ENCODE measurements at regions not wholly inside any gene's neighbourhood (a gene's known extent, or its start where the extent isn't known, plus 50 kb on each side); places are given as distances from the start of the nearest gene placed in this dataset.

- TF ChIP-seq POLR2AphosphoS5 (IDR thresholded peaks at IDR 0.05; ENCODE audit: low read depth) (no peak), CTCF (IDR thresholded peaks at IDR 0.05; ENCODE audit: insufficient read depth, low read length) (no peak), REST (IDR thresholded peaks at IDR 0.05; ENCODE audit: insufficient replicate concordance, low read depth) (no peak)
- H3K27ac ChIP-seq (replicated peaks) = no peak overlapping the region
- H3K27me3 ChIP-seq (ENCODE audit: insufficient read depth, poor library complexity, severe bottlenecking) = no peaks in the 10 kb centered on the region
- no peak overlapping the region for H3K4me3 ChIP-seq (replicated peaks; ENCODE audit: insufficient read depth, low read length)
- DNase-seq (ENCODE audit: low read depth in 1 of 2, low spot score in 1 of 2) = no peak
These were observed 316.3 kb upstream of the CXCR4 start for GRCh38 chr2:136434251-136434715.

- no peaks in the 10 kb centered on the region for H3K27me3 ChIP-seq (ENCODE audit: insufficient read depth, poor library complexity, severe bottlenecking)
- TF ChIP-seq SPI1 (IDR thresholded peaks at IDR 0.05; ENCODE audit: borderline replicate concordance, low read depth) (no peak), CTCF (IDR thresholded peaks at IDR 0.05; ENCODE audit: insufficient read depth, low read length) (no peak), REST (IDR thresholded peaks at IDR 0.05; ENCODE audit: insufficient replicate concordance, low read depth) (no peak), POLR2AphosphoS5 (IDR thresholded peaks at IDR 0.05; ENCODE audit: low read depth) (no peak), GABPA (IDR thresholded peaks at IDR 0.05; ENCODE audit: low read depth) (no peak)
- H3K4me3 ChIP-seq (replicated peaks; ENCODE audit: insufficient read depth, low read length) = no peak overlapping the region
- no peak for DNase-seq (ENCODE audit: low read depth in 1 of 2, low spot score in 1 of 2)
- no peak overlapping the region for H3K27ac ChIP-seq (replicated peaks)
These were observed 315.3 kb upstream of the CXCR4 start for GRCh38 chr2:136433261-136433660.

GRCh38 chr2:136424112-136424511 lies 306.2 kb upstream of the CXCR4 start:
- H3K27me3 ChIP-seq (ENCODE audit: insufficient read depth, poor library complexity, severe bottlenecking) = peaks cover 22% of the 10 kb centered on the region
- H3K4me3 ChIP-seq (replicated peaks; ENCODE audit: insufficient read depth, low read length) = no peak overlapping the region
- DNase-seq (ENCODE audit: low read depth in 1 of 2, low spot score in 1 of 2) = no peak
- TF ChIP-seq REST (IDR thresholded peaks at IDR 0.05; ENCODE audit: insufficient replicate concordance, low read depth) (no peak), CTCF (IDR thresholded peaks at IDR 0.05; ENCODE audit: insufficient read depth, low read length) (no peak), SPI1 (IDR thresholded peaks at IDR 0.05; ENCODE audit: borderline replicate concordance, low read depth) (no peak)
- no peak overlapping the region for H3K27ac ChIP-seq (replicated peaks)
